Heart left ventricle (tissue), 16 donors: ENCODE measurements at regions not wholly inside any gene's neighbourhood (a gene's known extent, or its start where the extent isn't known, plus 50 kb on each side); places are given as distances from the start of the nearest gene placed in this dataset.

Experiments used
- ATAC-seq, 4 donors: fragments of 200-7000 bp; cut with Tn5 transposase; one replicate each; pipeline ENCODE4 v1.9.1; 2020 to 2022; ENCODE audit warnings: moderate library complexity in 4 of 4, mild to moderate bottlenecking in 3 of 4, moderate number of reproducible peaks in 1 of 4
- DNase-seq, 5 donors: peaks; one replicate each; pipeline ENCODE4 v3.0.0-alpha.2; 2020
- H3K27ac ChIP-seq, 12 donors: fragments of 200-600 bp; sonication (generic) in 4 of 12; one replicate each; pipeline versions ENCODE4 v1.5.0 to v1.8.0; 2016 to 2022; ENCODE audit warnings: mild to moderate bottlenecking in 2 of 12
- H3K27me3 ChIP-seq, 9 donors: fragments of 200-600 bp; sonication (generic) in 2 of 9; one replicate each; pipeline versions ENCODE4 v1.5.1 to v1.8.0; 2016 to 2022; ENCODE audit warnings: mild to moderate bottlenecking in 3 of 9
- H3K36me3 ChIP-seq, 9 donors: fragments of 200-600 bp; sonication (generic) in 2 of 9; one replicate each; pipeline versions ENCODE4 v1.5.0 to v1.8.0; 2018 to 2022; ENCODE audit warnings: mild to moderate bottlenecking in 2 of 9
- H3K4me1 ChIP-seq, 12 donors: fragments of 200-600 bp; sonication (generic) in 4 of 12; one replicate each; pipeline versions ENCODE4 v1.5.0 to v1.8.0; 2016 to 2022; ENCODE audit warnings: mild to moderate bottlenecking in 3 of 12
- H3K4me3 ChIP-seq, 12 donors: fragments of 200-600 bp; sonication (generic) in 4 of 12; one replicate each; pipeline versions ENCODE4 v1.5.0 to v1.8.0; 2017 to 2022; ENCODE audit warnings: mild to moderate bottlenecking in 9 of 12, moderate library complexity in 4 of 12
- H3K9me3 ChIP-seq, 12 donors: fragments of 200-600 bp; sonication (generic) in 4 of 12; one replicate each; pipeline versions ENCODE4 v1.5.0 to v1.8.0; 2016 to 2022; ENCODE audit warnings: mild to moderate bottlenecking in 1 of 12
- CTCF ChIP-seq, 12 donors: fragments of 200-600 bp; sonication (generic) in 4 of 12; IDR thresholded peaks; one replicate each; pipeline versions ENCODE4 v1.5.0 to v1.8.0; 2018 to 2022; ENCODE audit warnings: antibody characterized with exemption in 12 of 12, mild to moderate bottlenecking in 5 of 12
- POLR2A ChIP-seq, 2 donors: fragments of 450-650 bp; IDR thresholded peaks; one replicate each; pipeline ENCODE4 v1.6.1; 2017; ENCODE audit warnings: antibody characterized with exemption in 2 of 2, mild to moderate bottlenecking in 2 of 2, moderate library complexity in 2 of 2
- WGBS, 4 donors: extraction: QIAGEN DNeasy Blood & Tissue Kit in 2 of 4; methylation state at CpG; one replicate each; pipeline versions ENCODE4 v1.1.5 to v1.1.7; 2013 to 2018; 5-methylcytosine and 5-hydroxymethylcytosine counted together
- intact Hi-C, 10 donors: fragments of 100-400 bp; cut with DNase I; formaldehyde crosslinking; loops; one replicate each; pipeline versions ENCODE4 v1.11.1 to v1.14.2; 2022
- donor health status: ischemic (EF 13 %, LVEDD 7.1; RV severe dilation, severe dysfunction).
- donor health status: healthy with polysubstance abuse.
- donor health status: DM: no; HTN: yes; CAD: no.
- donor health status: DM: no; HTN: no; CAD: no.
- donor health status: ischemic (EF 25% LVEDD 6.9; RV normal size, moderate dysfunction).
- donor health status: ischemic (EF 25% LVEDD 5.7; RV mildly dilated, moderate dysfunction).
- donor health status: healthy.
- donor health status: DM: yes; HTN: yes; CAD: no.
- donor health status: ischemic (EF 35%, LVEDD 5.7; RV mildly dilated, moderate dysfunction).
- donor health status: nonischemic (EF 11% LVEDD 7.7; RV severe dilation, severe dysfunction).
- donor health status: DM: yes; HTN: yes; CAD: no.
- donor health status: PGD.
- donor health status: ischemic (EF 29% LVEDD 5.4; RV normal size, mild dysfunction).
- donor health status: nonischemic (EF 23%, LVEDD 6.1; RV moderate dilation, normal function).

DNA sequence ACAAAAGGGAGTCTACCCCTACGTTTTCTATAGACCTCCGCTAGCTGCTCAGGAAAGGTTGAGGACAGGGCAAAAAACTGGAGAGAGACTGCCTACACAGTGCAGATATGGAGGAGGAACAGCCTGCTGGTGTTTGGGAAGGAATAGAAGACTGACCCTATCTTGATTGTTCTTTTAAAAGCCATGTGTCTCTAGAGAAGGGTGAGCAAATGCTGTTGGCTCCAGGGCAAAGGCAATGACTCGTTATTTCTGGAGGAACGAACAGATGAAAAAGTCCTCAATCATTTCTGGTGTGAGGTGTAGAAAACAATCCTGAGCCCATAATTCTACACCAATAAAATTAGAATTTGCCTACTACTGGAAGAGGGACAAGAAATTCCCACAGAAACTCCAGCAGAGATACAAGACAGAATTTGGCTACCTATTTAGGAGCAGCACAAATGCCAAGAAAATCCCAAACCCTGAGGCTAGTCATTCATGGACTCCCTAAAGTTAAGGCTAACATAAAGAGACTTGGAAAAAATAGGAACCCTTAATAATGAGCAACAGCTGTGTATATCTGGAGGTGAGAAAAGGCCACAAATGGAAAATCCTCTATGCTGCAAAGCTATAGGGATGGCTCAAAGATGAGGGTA, 1206.3 kb upstream of the CNTN5 start:
- H3K27ac ChIP-seq, result peak overlapping the region in 1 of 12 donors; percentile 14

DNA sequence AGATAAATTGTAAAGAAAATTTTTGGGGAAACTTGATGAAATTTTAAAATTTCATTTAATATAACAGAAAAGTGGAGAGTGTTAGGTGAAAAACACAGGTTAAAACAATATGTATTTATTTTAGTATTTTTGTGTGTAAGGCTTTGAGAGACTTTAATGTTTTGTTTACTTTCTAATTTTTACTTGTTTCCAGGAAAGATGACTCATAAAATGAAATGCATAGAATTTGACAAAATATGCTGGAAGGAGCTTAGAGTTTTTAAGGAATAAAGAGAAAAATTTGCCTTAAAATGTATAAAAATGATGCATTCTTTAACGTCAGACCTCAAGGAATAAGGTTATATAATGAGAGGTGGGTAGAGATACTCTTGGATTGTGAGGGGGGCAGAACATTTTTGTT, 1205.1 kb upstream of the CNTN5 start:
- Histone ChIP-seq H3K4me1 (no peaks in the 10 kb centered on the region), H3K4me3 (no peak overlapping the region), H3K9me3 (peaks cover 0 to 16% (median 0%) of the 10 kb centered on the region in 12 donors), H3K27me3 (no peaks in the 10 kb centered on the region), H3K36me3 (no peaks in the 10 kb centered on the region), H3K27ac (no peak overlapping the region)
- TF ChIP-seq CTCF (IDR thresholded peaks at IDR 0.05) (no peak), POLR2A (IDR thresholded peaks at IDR 0.05) (no peak)
- ATAC-seq, result no peak
- 76 to 81% (median 77%) methylated on average over 1 of the region's 1 CpG for WGBS, 4 donors
- no peak for DNase-seq
- intact Hi-C loops, result no loop called here

More for the DNA sequence above, 1206.3 kb upstream of the CNTN5 start:
- TF ChIP-seq POLR2A (IDR thresholded peaks at IDR 0.05), result no peak
- no peak for TF ChIP-seq CTCF (IDR thresholded peaks at IDR 0.05)
- 76 to 81% (median 78%) methylated on average over 4 of the region's 4 CpGs for WGBS, 4 donors
- Histone ChIP-seq H3K4me1 (no peaks in the 10 kb centered on the region), H3K4me3 (no peak overlapping the region), H3K36me3 (no peaks in the 10 kb centered on the region), H3K27me3 (no peaks in the 10 kb centered on the region), H3K9me3 (peaks cover 0 to 28% (median 4%) of the 10 kb centered on the region in 12 donors)
- DNase-seq (no peak), ATAC-seq (peak in 3 of 4 donors; percentile 69 to 84 (median 81))
- intact Hi-C loops, result no loop called here

GRCh38 chr11:97832451-97832850, 1188.3 kb upstream of the CNTN5 start:
- intact Hi-C loops, result no loop called here
- WGBS, 4 donors, result 67 to 80% (median 73%) methylated on average over 4 of the region's 4 CpGs
- ATAC-seq (no peak), DNase-seq (no peak)
- peaks cover 0 to 3% (median 0%) of the 10 kb centered on the region in 12 donors for H3K9me3 ChIP-seq
- no peak overlapping the region for H3K27ac ChIP-seq
- no peaks in the 10 kb centered on the region for H3K4me1 ChIP-seq
- H3K36me3 ChIP-seq, result no peaks in the 10 kb centered on the region
- TF ChIP-seq CTCF (IDR thresholded peaks at IDR 0.05), result no peak
- no peak for TF ChIP-seq POLR2A (IDR thresholded peaks at IDR 0.05)
- no peaks in the 10 kb centered on the region for H3K27me3 ChIP-seq
- no peak overlapping the region for H3K4me3 ChIP-seq

GRCh38 chr11:97833412-97833811, 1187.3 kb upstream of the CNTN5 start:
- DNase-seq (no peak), ATAC-seq (no peak)
- H3K9me3 ChIP-seq, result peaks cover 0 to 3% (median 0%) of the 10 kb centered on the region in 12 donors
- TF ChIP-seq CTCF (IDR thresholded peaks at IDR 0.05), result no peak
- TF ChIP-seq POLR2A (IDR thresholded peaks at IDR 0.05), result no peak
- no peak overlapping the region for H3K27ac ChIP-seq
- no peaks in the 10 kb centered on the region for H3K4me1 ChIP-seq
- 87 to 100% (median 95%) methylated on average over 2 of the region's 2 CpGs for WGBS, 4 donors
- no peaks in the 10 kb centered on the region for H3K27me3 ChIP-seq
- intact Hi-C loops, result no loop called here
- H3K4me3 ChIP-seq, result no peak overlapping the region
- H3K36me3 ChIP-seq, result no peaks in the 10 kb centered on the region
